HCT116 (cell line): ENCODE measurements at regions not wholly inside any gene's neighbourhood (a gene's known extent, or its start where the extent isn't known, plus 50 kb on each side); places are given as distances from the start of the nearest gene placed in this dataset.

Experiments
- ATAC-seq: fragments of 200-7000 bp; cut with Tn5 transposase; 2 replicates; pipeline ENCODE4 v1.9.1; 2020; ENCODE audit warnings: mild to moderate bottlenecking, moderate library complexity
- BruUV-seq: library from RNA; stranded (reverse); fragments of 400-500 nt; replicated peaks from 2 replicates; lab custom pipeline; 2021; lab: Mats Ljungman, UMichigan
- CTCF ChIA-PET: fragments of 300-600 bp; sonication (Branson Sonifier 250); formaldehyde crosslinking; loops from one replicate; lab custom pipeline; 2021; ENCODE audit warnings: antibody characterized with exemption; lab: Charles Lee
- POLR2A ChIA-PET: fragments of 300-600, 350-600 bp; sonication (Branson Sonifier 250); formaldehyde crosslinking; loops from one replicate; lab custom pipeline; 2021; ENCODE audit warnings: antibody characterized with exemption; lab: Charles Lee
- RAD21 ChIA-PET, 2 experiments: fragments of 300-600 bp; sonication (Branson Sonifier 250); formaldehyde crosslinking; loops; one replicate each; lab custom pipeline; 2023; ENCODE audit warnings: low total read pairs in 2 of 2; ENCODE audit not compliant: uncharacterized antibody in 2 of 2, unreplicated experiment in 2 of 2, low non-redundant PET in 1 of 2; lab: Charles Lee
- DNase-seq: peaks from one replicate; pipeline ENCODE4 v3.0.0-alpha.2; 2010; ENCODE audit warnings: low read depth, low spot score
- H2AFZ ChIP-seq: fragments of 200-600 bp; shearing (Covaris generic), sonication (generic); 2 replicates; pipeline ENCODE4 v1.6.1; 2017; ENCODE audit warnings: low read depth, mixed run types, mixed read lengths, antibody characterized with exemption, low read length; ENCODE audit not compliant: poor library complexity, severe bottlenecking
- H3K27ac ChIP-seq: 2 replicates; pipeline ENCODE4 v1.5.1; 2012; ENCODE audit warnings: low read depth, low read length
- H3K27me3 ChIP-seq: fragments of 200-600 bp; sonication (generic); 2 replicates; pipeline ENCODE4 v1.6.1; 2016; ENCODE audit warnings: mixed run types, low read length, mixed read lengths; ENCODE audit not compliant: insufficient read depth
- H3K36me3 ChIP-seq, 2 experiments: fragments of 200-500 bp in 1 of 2; fragments of 200-600 bp in 1 of 2; sonication (Bioruptor generic) in 1 of 2; sonication (generic) in 1 of 2; 2 replicates each; pipeline versions ENCODE4 v1.5.1 to v1.6.1; 2014 to 2016; ENCODE audit warnings: low read length in 2 of 2, inconsistent platforms in 1 of 2, mixed read lengths in 1 of 2, mixed run types in 1 of 2; ENCODE audit not compliant: insufficient read depth in 2 of 2, control insufficient read depth in 1 of 2
- H3K4me1 ChIP-seq, 2 experiments: fragments of 200-600 bp in 1 of 2; sonication (generic) in 1 of 2; 2 replicates each; pipeline versions ENCODE4 v1.5.1 to v1.6.1; 2012 to 2017; ENCODE audit warnings: low read length in 2 of 2, inconsistent platforms in 1 of 2, mild to moderate bottlenecking in 1 of 2, mixed read lengths in 1 of 2, mixed run types in 1 of 2, moderate library complexity in 1 of 2; ENCODE audit not compliant: insufficient read depth in 2 of 2, control insufficient read depth in 1 of 2
- H3K4me2 ChIP-seq: fragments of 200-600 bp; sonication (generic); 2 replicates; pipeline ENCODE4 v1.6.1; 2017; ENCODE audit warnings: mixed run types, low read length, mixed read lengths
- H3K4me3 ChIP-seq, 2 experiments: fragments of 200-600 bp in 1 of 2; sonication (generic) in 1 of 2; replicated peaks in 1 of 2; 2 replicates each; pipeline ENCODE4 v1.5.1; 2011 to 2016; ENCODE audit warnings: low read length in 2 of 2, control low read depth in 1 of 2, low read depth in 1 of 2, mild to moderate bottlenecking in 1 of 2, mixed read lengths in 1 of 2, mixed run types in 1 of 2
- H3K79me2 ChIP-seq: fragments of 200-600 bp; sonication (generic); 2 replicates; pipeline ENCODE4 v1.6.1; 2017; ENCODE audit warnings: mild to moderate bottlenecking, mixed run types, low read length, moderate library complexity, mixed read lengths; ENCODE audit not compliant: insufficient read depth
- H3K9ac ChIP-seq: fragments of 200-600 bp; sonication (generic); 2 replicates; pipeline ENCODE4 v1.6.1; 2016; ENCODE audit warnings: low read length, mixed read lengths
- H3K9me2 ChIP-seq: fragments of 200-600 bp; sonication (generic), shearing (Covaris generic); 2 replicates; pipeline ENCODE4 v1.6.1; 2017; ENCODE audit warnings: mixed run types, mild to moderate bottlenecking, moderate library complexity; ENCODE audit not compliant: insufficient read depth
- H3K9me3 ChIP-seq, 2 experiments: fragments of 200-500 bp in 1 of 2; fragments of 200-600 bp in 1 of 2; sonication (Bioruptor generic) in 1 of 2; sonication (generic) in 1 of 2; 2 replicates each; pipeline ENCODE4 v1.6.1; 2014 to 2017; ENCODE audit warnings: low read length in 2 of 2, mixed read lengths in 2 of 2, inconsistent platforms in 1 of 2, low read depth in 1 of 2, mild to moderate bottlenecking in 1 of 2, mixed run types in 1 of 2, moderate library complexity in 1 of 2; ENCODE audit not compliant: control insufficient read depth in 1 of 2, insufficient read depth in 1 of 2
- H4K20me1 ChIP-seq: fragments of 200-600 bp; sonication (generic), shearing (Covaris generic); 2 replicates; pipeline ENCODE4 v1.6.1; 2017; ENCODE audit warnings: mixed run types, mild to moderate bottlenecking, moderate library complexity; ENCODE audit not compliant: insufficient read depth
- CTCF ChIP-seq, 3 experiments: fragments of 200-600 bp in 1 of 3; sonication (generic) in 1 of 3; IDR thresholded peaks in 2 of 3; conservative IDR thresholded peaks in 1 of 3; 2 replicates each; pipeline ENCODE4 v1.5.1; 2012 to 2017; ENCODE audit warnings: low read depth in 2 of 3, low read length in 2 of 3, antibody characterized with exemption in 1 of 3, borderline replicate concordance in 1 of 3, control low read depth in 1 of 3, mild to moderate bottlenecking in 1 of 3, mixed read lengths in 1 of 3, mixed run types in 1 of 3, moderate library complexity in 1 of 3; ENCODE audit not compliant: insufficient read depth in 1 of 3
- EGR1 ChIP-seq: IDR thresholded peaks from 2 replicates; pipeline ENCODE4 v1.6.1; 2012; ENCODE audit warnings: low read depth
- ELF1 ChIP-seq: IDR thresholded peaks from 2 replicates; pipeline ENCODE4 v1.6.1; 2012; ENCODE audit warnings: low read depth, borderline replicate concordance
- EZH2phosphoT487 ChIP-seq: fragments of 200-600 bp; IDR thresholded peaks from 2 replicates; pipeline ENCODE4 v1.6.1; 2018; ENCODE audit warnings: antibody characterized with exemption, borderline replicate concordance
- FOSL1 ChIP-seq: IDR thresholded peaks from 2 replicates; pipeline ENCODE4 v1.6.1; 2012; ENCODE audit warnings: low read depth
- POLR2A ChIP-seq: IDR thresholded peaks from 2 replicates; pipeline ENCODE4 v1.7.0; 2011; ENCODE audit warnings: borderline replicate concordance; ENCODE audit not compliant: insufficient read depth, insufficient read length; ENCODE audit errors: extremely low read depth
- RAD21 ChIP-seq: IDR thresholded peaks from 2 replicates; pipeline ENCODE4 v1.6.1; 2012; ENCODE audit warnings: low read depth, mild to moderate bottlenecking
- SP1 ChIP-seq: IDR thresholded peaks from 2 replicates; pipeline ENCODE4 v1.6.1; 2012; ENCODE audit warnings: low read depth
- ZBTB33 ChIP-seq: IDR thresholded peaks from 2 replicates; pipeline ENCODE4 v1.6.1; 2011; ENCODE audit warnings: mild to moderate bottlenecking, low read length, moderate library complexity; ENCODE audit not compliant: insufficient replicate concordance; ENCODE audit errors: extremely low read depth
- ZFX ChIP-seq: fragments of 450-650 bp; IDR thresholded peaks from 2 replicates; pipeline ENCODE4 v1.6.1; 2017
- ZNF274 ChIP-seq: fragments of 200-500 bp; sonication (Bioruptor generic); IDR thresholded peaks from 2 replicates; pipeline ENCODE4 v1.6.1; 2014; ENCODE audit warnings: mild to moderate bottlenecking, low read depth, low read length, inconsistent platforms
- intact Hi-C: fragments of 100-400 bp; cut with micrococcal nuclease; formaldehyde crosslinking; loops from 2 replicates; pipeline ENCODE4 v1.10.0; 2022

- TF ChIP-seq EGR1 (no peak), ZNF274 (no peak), ELF1 (no peak), EZH2phosphoT487 (no peak), POLR2A (no peak), ZFX (no peak), RAD21 (no peak), SP1 (no peak), CTCF (IDR thresholded peaks at IDR 0.05 in 2 of 3, conservative IDR thresholded peaks at IDR 0.05 in 1 of 3; ENCODE audit: borderline replicate concordance in 1 of 3, insufficient read depth in 1 of 3, low read depth in 2 of 3, low read length in 2 of 3) (no peak), ZBTB33 (no peak), FOSL1 (no peak)
- POLR2A ChIA-PET, result no interaction called here
- no peak for DNase-seq
- H3K36me3 ChIP-seq, result no peaks in the 10 kb centered on the region
- H3K79me2 ChIP-seq, result no peaks in the 10 kb centered on the region
- no TSS peak for BruUV-seq
- no peaks in the 10 kb centered on the region for H3K27me3 ChIP-seq
- H3K27ac ChIP-seq, result no peak overlapping the region
- intact Hi-C loops, result no loop called here
- H3K4me2 ChIP-seq, result no peak overlapping the region
- H2AFZ ChIP-seq, result no peak overlapping the region
- CTCF ChIA-PET, result no interaction called here
- no peak overlapping the region for H3K4me3 ChIP-seq
- no peak overlapping the region for H3K9ac ChIP-seq
- no peaks in the 10 kb centered on the region for H4K20me1 ChIP-seq
- RAD21 ChIA-PET, result no interaction called here
- no peaks in the 10 kb centered on the region; a peak in 1 of 4 replicates for H3K9me3 ChIP-seq
- ATAC-seq, result no peak
- H3K4me1 ChIP-seq, result no peaks in the 10 kb centered on the region
- H3K9me2 ChIP-seq, result no peaks in the 10 kb centered on the region
Observed at GRCh38 chr2:60025496-60025895, 528.0 kb downstream of the BCL11A start.
